ENCODE measurements at regions not wholly inside any gene's neighbourhood (a gene's known extent, or its start where the extent isn't known, plus 50 kb on each side); places are given as distances from the start of the nearest gene placed in this dataset.

DNA sequence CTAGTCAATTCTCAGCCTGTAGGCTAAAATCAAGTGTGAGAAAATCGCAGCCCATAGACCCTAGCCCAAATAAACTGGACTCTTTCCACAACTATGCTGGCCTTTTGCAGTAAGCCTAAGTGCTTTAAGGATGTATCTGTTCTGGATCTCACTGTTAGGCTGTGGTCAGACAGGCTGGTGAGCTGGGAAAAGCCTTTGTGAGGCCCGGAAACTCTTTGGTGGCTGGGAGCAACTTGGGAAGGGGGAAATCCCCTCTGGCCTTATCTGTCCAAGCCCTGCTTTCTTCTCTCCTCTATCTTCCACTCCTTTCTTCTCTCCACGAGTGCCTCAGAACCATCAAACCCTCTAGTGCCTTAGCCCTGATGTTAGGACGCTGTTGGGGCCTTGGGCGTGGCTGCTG lies 135.4 kb downstream of the LACC1 start:
- Histone ChIP-seq H3K36me3 (no peaks in the 10 kb centered on the region), H3K27me3 (no peaks in the 10 kb centered on the region), H3K27ac (no peak overlapping the region), H3K9me3 (no peaks in the 10 kb centered on the region), H3K4me3 (no peak overlapping the region), H3K4me1 (peaks cover 0 to 7% (median 0%) of the 10 kb centered on the region in 3 donors)
- no peak for FAIRE-seq
- intact Hi-C loops (cut with DNase I) = no loop called here
- ATAC-seq = no peak
- no peak for DNase-seq
- WGBS, 2 donors = 82 to 83% methylated on average over 5 of the region's 5 CpGs
- no peak for TF ChIP-seq CTCF (IDR thresholded peaks at IDR 0.05)

DNA sequence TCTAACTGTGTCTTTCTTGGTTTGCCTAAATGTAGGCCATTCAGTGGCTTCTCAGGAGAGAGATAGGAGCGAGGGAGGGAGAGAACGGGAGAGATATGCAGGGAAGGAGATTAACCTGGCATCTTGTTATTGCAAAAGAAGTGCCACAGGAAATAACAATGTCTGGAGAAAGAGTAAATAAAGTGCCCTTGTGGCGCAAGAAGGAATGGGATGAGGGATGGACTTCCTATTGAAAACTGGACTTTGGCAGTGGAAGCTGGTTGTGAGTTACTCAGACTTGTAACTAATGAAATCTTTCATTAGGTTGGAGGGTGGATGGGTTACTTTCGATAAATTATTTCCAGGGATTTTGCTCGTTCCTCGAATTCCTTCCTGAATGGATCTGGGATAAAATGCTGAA lies 136.1 kb downstream of the LACC1 start:
- intact Hi-C loops (cut with DNase I) = no loop called here
- FAIRE-seq = no peak

GRCh38 chr13:44017756-44018309 lies 138.1 kb downstream of the LACC1 start:
- DNase-seq (no peak), ATAC-seq (no peak), FAIRE-seq (no peak)
- Histone ChIP-seq H3K4me1 (peaks cover 0 to 15% (median 0%) of the 10 kb centered on the region in 3 donors), H3K9me3 (no peaks in the 10 kb centered on the region), H3K27me3 (no peaks in the 10 kb centered on the region), H3K27ac (no peak overlapping the region), H3K36me3 (no peaks in the 10 kb centered on the region), H3K4me3 (no peak overlapping the region)
- intact Hi-C loops (cut with DNase I) = no loop called here
- WGBS, 2 donors = 82 to 90% methylated on average over 5 of the region's 5 CpGs
- TF ChIP-seq CTCF (IDR thresholded peaks at IDR 0.05) = no peak

More for the DNA sequence above, 136.1 kb downstream of the LACC1 start:
- Histone ChIP-seq H3K27me3 (no peaks in the 10 kb centered on the region), H3K27ac (no peak overlapping the region), H3K9me3 (no peaks in the 10 kb centered on the region), H3K36me3 (no peaks in the 10 kb centered on the region), H3K4me1 (peaks cover 0 to 7% (median 0%) of the 10 kb centered on the region in 3 donors), H3K4me3 (no peak overlapping the region)
- ATAC-seq = no peak
- WGBS, 2 donors = 80% methylated on average over 6 of the region's 6 CpGs
- no peak for DNase-seq
- TF ChIP-seq CTCF (IDR thresholded peaks at IDR 0.05) = no peak

DNA sequence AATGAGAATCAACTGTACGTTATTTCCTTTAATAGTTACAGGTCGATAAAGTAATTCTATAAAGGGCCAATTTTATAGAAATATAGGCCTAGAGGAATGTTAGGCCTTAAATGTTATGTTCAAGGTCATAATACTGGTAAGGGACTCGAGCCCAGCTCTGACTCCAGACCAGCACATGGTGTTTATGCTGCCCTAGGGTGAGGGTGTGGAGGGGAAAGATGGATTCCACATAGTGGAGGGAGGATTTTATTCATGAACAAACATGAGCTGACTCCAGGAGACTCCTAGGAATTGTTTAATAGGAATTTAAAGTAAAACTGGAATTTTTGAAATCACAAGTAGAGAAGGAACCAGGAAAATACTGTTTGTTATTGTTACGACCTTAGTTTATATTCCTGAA lies 139.9 kb downstream of the LACC1 start:
- no peak for DNase-seq
- ATAC-seq = no peak
- Histone ChIP-seq H3K36me3 (no peaks in the 10 kb centered on the region), H3K4me1 (peaks cover 0 to 8% (median 0%) of the 10 kb centered on the region in 3 donors), H3K27ac (no peak overlapping the region), H3K4me3 (no peak overlapping the region), H3K9me3 (no peaks in the 10 kb centered on the region), H3K27me3 (no peaks in the 10 kb centered on the region)
- FAIRE-seq = no peak
- 78% methylated on average over 4 of the region's 4 CpGs for WGBS, 2 donors
- intact Hi-C loops (cut with DNase I) = no loop called here
- TF ChIP-seq CTCF (IDR thresholded peaks at IDR 0.05) = no peak

- Histone ChIP-seq H3K4me3 (no peak overlapping the region), H3K4me1 (peaks cover 0 to 8% (median 0%) of the 10 kb centered on the region in 3 donors), H3K9me3 (no peaks in the 10 kb centered on the region), H3K27me3 (no peaks in the 10 kb centered on the region), H3K27ac (peak overlapping the region in 2 of 4 donors; percentile 42 to 57), H3K36me3 (no peaks in the 10 kb centered on the region)
- WGBS, 2 donors = 42 to 48% methylated on average over 3 of the region's 3 CpGs
- DNase-seq = no peak
- TF ChIP-seq CTCF (IDR thresholded peaks at IDR 0.05) = no peak
- ATAC-seq = peak in 2 of 4 donors; percentile 27 to 38
- intact Hi-C loops (cut with DNase I) = no loop called here
- FAIRE-seq = no peak
These were observed 141.7 kb downstream of the LACC1 start for GRCh38 chr13:44021422-44021821.
